ENCODE measurements at regions not wholly inside any gene's neighbourhood (a gene's known extent, or its start where the extent isn't known, plus 50 kb on each side); places are given as distances from the start of the nearest gene placed in this dataset.

GRCh38 chr10:9833942-9834341 is 1183.7 kb upstream of the CELF2 start:
- Histone ChIP-seq H2AFZ (ENCODE audit: low read depth, low read length) (no peak overlapping the region), H3K4me3 (replicated peaks in 1 of 3; ENCODE audit: insufficient read depth in 1 of 3, low read depth in 1 of 3, low read length in 3 of 3) (no peak overlapping the region), H4K20me1 (replicated peaks; ENCODE audit: control insufficient read depth, extremely low read depth, insufficient read depth, low read length) (no peaks in the 10 kb centered on the region), H3K79me2 (ENCODE audit: control insufficient read depth, insufficient read depth, low read length) (no peaks in the 10 kb centered on the region), H3K27me3 (ENCODE audit: control insufficient read depth in 2 of 2, insufficient read depth in 2 of 2, low read length in 2 of 2) (no peaks in the 10 kb centered on the region), H3K4me1 (ENCODE audit: control insufficient read depth, extremely low read depth, insufficient read depth, low read length) (no peaks in the 10 kb centered on the region), H3K9me1 (replicated peaks; ENCODE audit: control insufficient read depth, extremely low read depth, insufficient read depth, low read length) (no peaks in the 10 kb centered on the region), H3K36me3 (ENCODE audit: control insufficient read depth in 2 of 2, extremely low read depth in 1 of 2, insufficient read depth in 2 of 2, low read length in 2 of 2) (no peaks in the 10 kb centered on the region), H3K9ac (replicated peaks; ENCODE audit: extremely low read depth, insufficient read depth, low read length) (no peak overlapping the region), H3K27ac (ENCODE audit: insufficient read depth, low read depth, low read length) (no peak overlapping the region), H3K9me3 (replicated peaks; ENCODE audit: control insufficient read depth, insufficient read depth, low read length) (no peaks in the 10 kb centered on the region), H3K4me2 (ENCODE audit: insufficient read depth, low read length) (no peak overlapping the region)
- POLR2A ChIA-PET = no interaction called here
- FAIRE-seq (no peak), DNase-seq (ENCODE audit: low read depth, low spot score) (no peak)
- dilution Hi-C loops (cut with MboI; ENCODE audit: extremely low pct_ligation_motif_present, low sequenced_read_pairs) = no loop called here
- BruUV-seq (replicated peaks) = no TSS peak
- intact Hi-C loops (cut with micrococcal nuclease) = no loop called here
- TF ChIP-seq MYC (IDR thresholded peaks at IDR 0.05; ENCODE audit: low read depth, low read length) (no peak), EZH2 (IDR thresholded peaks at IDR 0.05; ENCODE audit: borderline replicate concordance, low read depth, low read length, severe bottlenecking) (no peak), POLR2A (IDR thresholded peaks at IDR 0.05; ENCODE audit: low read depth, low read length) (no peak), JUN (IDR thresholded peaks at IDR 0.05; ENCODE audit: borderline replicate concordance, insufficient read depth, insufficient read length, low read depth) (no peak), POLR2AphosphoS5 (IDR thresholded peaks at IDR 0.05; ENCODE audit: insufficient read depth, low read depth, low read length) (no peak), CTCF (IDR thresholded peaks at IDR 0.05; ENCODE audit: extremely low read depth in 1 of 2, insufficient read depth in 1 of 2, low read depth in 1 of 2, low read length in 2 of 2) (no peak), FOS (IDR thresholded peaks at IDR 0.05; ENCODE audit: borderline replicate concordance, insufficient read depth, low read length) (no peak), GATA2 (IDR thresholded peaks at IDR 0.05; ENCODE audit: insufficient read depth, insufficient read length, low read depth, low read length) (no peak), MAX (IDR thresholded peaks at IDR 0.05; ENCODE audit: insufficient read depth, insufficient read length) (no peak)
- CTCF ChIA-PET = no interaction called here

Data from endothelial cell of umbilical vein (primary cell).